ENCODE measurements at regions not wholly inside any gene's neighbourhood (a gene's known extent, or its start where the extent isn't known, plus 50 kb on each side); places are given as distances from the start of the nearest gene placed in this dataset.

- BruUV-seq (replicated peaks): no TSS peak
- Histone ChIP-seq H3K4me1 (replicated peaks; ENCODE audit: insufficient read depth) (no peaks in the 10 kb centered on the region), H3K9me3 (ENCODE audit: insufficient read depth, low read depth) (no peaks in the 10 kb centered on the region), H3K79me2 (ENCODE audit: low read depth) (no peaks in the 10 kb centered on the region), H3K9me2 (ENCODE audit: insufficient read depth) (no peaks in the 10 kb centered on the region), H3K4me3 (no peak overlapping the region), H3K4me2 (no peak overlapping the region), H3F3A (ENCODE audit: insufficient read depth, low read depth) (no peaks in the 10 kb centered on the region), H3K27ac (no peak overlapping the region), H3K36me3 (ENCODE audit: low read depth) (no peaks in the 10 kb centered on the region), H4K20me1 (ENCODE audit: insufficient read depth) (no peaks in the 10 kb centered on the region), H2AFZ (no peak overlapping the region), H3K27me3 (ENCODE audit: insufficient read depth, low read depth) (no peaks in the 10 kb centered on the region)
- intact Hi-C loops (cut with micrococcal nuclease; ENCODE audit: unreplicated experiment): no loop called here
- ChIA-PET POLR2A (ENCODE audit: unreplicated experiment) (no interaction called here), CTCF (no interaction called here)
- no peak for DNase-seq
- TF ChIP-seq CTCF (conservative IDR thresholded peaks at IDR 0.05): no peak
- no peak for TF ChIP-seq EZH2 (IDR thresholded peaks at IDR 0.05; ENCODE audit: low read depth)
Measured at GRCh38 chr2:203606051-203606450, 71.0 kb upstream of the RAPH1 start.

GRCh38 chr2:203610558-203610957 is 75.5 kb upstream of the RAPH1 start:
- Histone ChIP-seq H3K9me3 (ENCODE audit: insufficient read depth, low read depth) (no peaks in the 10 kb centered on the region), H3K27ac (no peak overlapping the region), H3K9me2 (ENCODE audit: insufficient read depth) (no peaks in the 10 kb centered on the region), H3K27me3 (ENCODE audit: insufficient read depth, low read depth) (no peaks in the 10 kb centered on the region), H3K4me1 (replicated peaks; ENCODE audit: insufficient read depth) (no peaks in the 10 kb centered on the region), H3K4me3 (no peak overlapping the region), H3K4me2 (no peak overlapping the region), H3F3A (ENCODE audit: insufficient read depth, low read depth) (no peaks in the 10 kb centered on the region), H4K20me1 (ENCODE audit: insufficient read depth) (no peaks in the 10 kb centered on the region), H3K79me2 (ENCODE audit: low read depth) (no peaks in the 10 kb centered on the region), H2AFZ (no peak overlapping the region), H3K36me3 (ENCODE audit: low read depth) (no peaks in the 10 kb centered on the region)
- no peak for DNase-seq
- TF ChIP-seq EZH2 (IDR thresholded peaks at IDR 0.05; ENCODE audit: low read depth): no peak
- ChIA-PET CTCF (no interaction called here), POLR2A (ENCODE audit: unreplicated experiment) (interaction anchor here (0.5 kb wide), 1 partner anchor 1361 kb away, joined by 4 read pairs; no protein-coding TSS in a partner anchor)
- intact Hi-C loops (cut with micrococcal nuclease; ENCODE audit: unreplicated experiment): no loop called here
- BruUV-seq (replicated peaks): no TSS peak

- BruUV-seq (replicated peaks): no TSS peak
- no peaks in the 10 kb centered on the region for H3F3A ChIP-seq (ENCODE audit: insufficient read depth, low read depth)
- ChIA-PET POLR2A (ENCODE audit: unreplicated experiment) (no interaction called here), CTCF (no interaction called here)
- no peak for DNase-seq
- H3K36me3 ChIP-seq (ENCODE audit: low read depth): no peaks in the 10 kb centered on the region
- no peaks in the 10 kb centered on the region for H3K79me2 ChIP-seq (ENCODE audit: low read depth)
- H3K9me3 ChIP-seq (ENCODE audit: insufficient read depth, low read depth): no peaks in the 10 kb centered on the region
- TF ChIP-seq EZH2 (IDR thresholded peaks at IDR 0.05; ENCODE audit: low read depth) (no peak), CTCF (conservative IDR thresholded peaks at IDR 0.05) (no peak)
- no peak overlapping the region for H3K27ac ChIP-seq
- H3K27me3 ChIP-seq (ENCODE audit: insufficient read depth, low read depth): no peaks in the 10 kb centered on the region
- intact Hi-C loops (cut with micrococcal nuclease; ENCODE audit: unreplicated experiment): no loop called here
- no peaks in the 10 kb centered on the region for H3K9me2 ChIP-seq (ENCODE audit: insufficient read depth)
- no peak overlapping the region for H2AFZ ChIP-seq
- H3K4me1 ChIP-seq (replicated peaks; ENCODE audit: insufficient read depth): no peaks in the 10 kb centered on the region
- H3K4me3 ChIP-seq: no peak overlapping the region
- H3K4me2 ChIP-seq: no peak overlapping the region
- no peaks in the 10 kb centered on the region for H4K20me1 ChIP-seq (ENCODE audit: insufficient read depth)
Measured at GRCh38 chr2:203612246-203612645, 77.1 kb upstream of the RAPH1 start.

- DNase-seq: no peak
- Histone ChIP-seq H3K4me2 (no peak overlapping the region), H3K27ac (no peak overlapping the region), H4K20me1 (ENCODE audit: insufficient read depth) (no peaks in the 10 kb centered on the region), H3K4me3 (no peak overlapping the region), H3K9me2 (ENCODE audit: insufficient read depth) (no peaks in the 10 kb centered on the region), H3F3A (ENCODE audit: insufficient read depth, low read depth) (no peaks in the 10 kb centered on the region), H2AFZ (no peak overlapping the region), H3K79me2 (ENCODE audit: low read depth) (no peaks in the 10 kb centered on the region), H3K4me1 (replicated peaks; ENCODE audit: insufficient read depth) (no peaks in the 10 kb centered on the region), H3K9me3 (ENCODE audit: insufficient read depth, low read depth) (no peaks in the 10 kb centered on the region), H3K27me3 (ENCODE audit: insufficient read depth, low read depth) (no peaks in the 10 kb centered on the region), H3K36me3 (ENCODE audit: low read depth) (no peaks in the 10 kb centered on the region)
- ChIA-PET POLR2A (ENCODE audit: unreplicated experiment) (no interaction called here), CTCF (no interaction called here)
- TF ChIP-seq CTCF (conservative IDR thresholded peaks at IDR 0.05) (no peak), EZH2 (IDR thresholded peaks at IDR 0.05; ENCODE audit: low read depth) (no peak)
- no TSS peak for BruUV-seq (replicated peaks)
- intact Hi-C loops (cut with micrococcal nuclease; ENCODE audit: unreplicated experiment): no loop called here
Measured at GRCh38 chr2:203619267-203619878, 84.3 kb upstream of the RAPH1 start.

All from PC-9 (cell line).